Endothelial cell of umbilical vein (primary cell): ENCODE measurements at regions not wholly inside any gene's neighbourhood (a gene's known extent, or its start where the extent isn't known, plus 50 kb on each side); places are given as distances from the start of the nearest gene placed in this dataset.
"Not testable (repeated sequence)": the region's sequence is repeated elsewhere in the genome, so short reads cannot be mapped to it uniquely, and the experiment has no call there.

ENCODE experiments used
- BruUV-seq: library from RNA; stranded (reverse); fragments of 400-500 nt; replicated peaks from 2 replicates; lab custom pipeline; 2021; lab: Mats Ljungman, UMichigan
- CTCF ChIA-PET: fragments of 300-600, 350-600 bp; sonication (Branson Sonifier 250); formaldehyde crosslinking; loops from one replicate; lab custom pipeline; 2021; ENCODE audit warnings: antibody characterized with exemption, inconsistent platforms; lab: Charles Lee
- POLR2A ChIA-PET: fragments of 300-600, 350-600 bp; sonication (Branson Sonifier 250); formaldehyde crosslinking; loops from one replicate; lab custom pipeline; 2021; ENCODE audit warnings: antibody characterized with exemption, inconsistent platforms; lab: Charles Lee
- DNase-seq: peaks from one replicate; pipeline ENCODE4 v3.0.0-alpha.2; 2011; ENCODE audit warnings: low read depth, low spot score
- FAIRE-seq: peaks from 2 replicates; lab custom pipeline; 2011; peaks lifted over from hg19 to GRCh38; lab: Jason Lieb, UNC
- H2AFZ ChIP-seq: 2 replicates; pipeline ENCODE4 v1.6.0; 2012; ENCODE audit warnings: low read depth, low read length, control low read depth, inconsistent platforms
- H3K27ac ChIP-seq: 2 replicates; pipeline ENCODE4 v1.5.1; 2011; ENCODE audit warnings: low read depth, mild to moderate bottlenecking, control low read depth, low read length, moderate library complexity; ENCODE audit not compliant: insufficient read depth
- H3K27me3 ChIP-seq, 2 experiments: 2 replicates each; pipeline versions ENCODE4 v1.6.0 to v1.6.1; 2011; ENCODE audit warnings: low read length in 2 of 2, mixed read lengths in 1 of 2; ENCODE audit not compliant: control insufficient read depth in 2 of 2, insufficient read depth in 2 of 2
- H3K36me3 ChIP-seq, 2 experiments: 2 replicates in 1 of 2; 3 replicates in 1 of 2; pipeline ENCODE4 v1.5.1; 2011; ENCODE audit warnings: low read length in 2 of 2, mild to moderate bottlenecking in 1 of 2, moderate library complexity in 1 of 2; ENCODE audit not compliant: control insufficient read depth in 2 of 2, insufficient read depth in 2 of 2; ENCODE audit errors: extremely low read depth in 1 of 2
- H3K4me1 ChIP-seq: 3 replicates; pipeline ENCODE4 v1.5.1; 2011; ENCODE audit warnings: mild to moderate bottlenecking, low read length; ENCODE audit not compliant: control insufficient read depth, insufficient read depth; ENCODE audit errors: extremely low read depth
- H3K4me2 ChIP-seq: 2 replicates; pipeline ENCODE4 v1.6.1; 2011; ENCODE audit warnings: low read length, control low read depth, mixed read lengths; ENCODE audit not compliant: insufficient read depth
- H3K4me3 ChIP-seq, 3 experiments: fragments of 200-600 bp in 1 of 3; sonication (generic), shearing (Covaris generic) in 1 of 3; replicated peaks in 1 of 3; 2 replicates each; pipeline ENCODE4 v1.5.1; 2011 to 2016; ENCODE audit warnings: control low read depth in 3 of 3, low read length in 3 of 3, mild to moderate bottlenecking in 2 of 3, inconsistent platforms in 1 of 3, low read depth in 1 of 3, moderate library complexity in 1 of 3; ENCODE audit not compliant: insufficient read depth in 1 of 3
- H3K79me2 ChIP-seq: 2 replicates; pipeline ENCODE4 v1.6.0; 2012; ENCODE audit warnings: low read length, inconsistent platforms; ENCODE audit not compliant: control insufficient read depth, insufficient read depth
- H3K9ac ChIP-seq: replicated peaks from 2 replicates; pipeline ENCODE3; 2011; ENCODE audit warnings: low read length, control low read depth; ENCODE audit not compliant: insufficient read depth; ENCODE audit errors: extremely low read depth
- H3K9me1 ChIP-seq: replicated peaks from 3 replicates; pipeline ENCODE4 v1.6.0; 2011; ENCODE audit warnings: mild to moderate bottlenecking, low read length; ENCODE audit not compliant: control insufficient read depth, insufficient read depth; ENCODE audit errors: extremely low read depth
- H3K9me3 ChIP-seq: replicated peaks from 2 replicates; pipeline ENCODE4 v1.5.1; 2012; ENCODE audit warnings: low read length, inconsistent platforms; ENCODE audit not compliant: control insufficient read depth, insufficient read depth
- H4K20me1 ChIP-seq: replicated peaks from 2 replicates; pipeline ENCODE3; 2011; ENCODE audit warnings: mild to moderate bottlenecking, low read length; ENCODE audit not compliant: control insufficient read depth, insufficient read depth; ENCODE audit errors: extremely low read depth
- EZH2 ChIP-seq: IDR thresholded peaks from 2 replicates; pipeline ENCODE4 v1.6.1; 2012; ENCODE audit warnings: borderline replicate concordance, low read depth, mild to moderate bottlenecking, moderate library complexity, low read length, inconsistent platforms; ENCODE audit not compliant: severe bottlenecking
- FOS ChIP-seq: IDR thresholded peaks from 2 replicates; pipeline ENCODE4 v1.6.1; 2011; ENCODE audit warnings: mild to moderate bottlenecking, low read length, moderate library complexity, borderline replicate concordance; ENCODE audit not compliant: insufficient read depth
- GATA2 ChIP-seq: IDR thresholded peaks from 2 replicates; pipeline ENCODE4 v1.7.0; 2011; ENCODE audit warnings: low read depth, mild to moderate bottlenecking, moderate library complexity, mixed read lengths, low read length; ENCODE audit not compliant: insufficient read length, insufficient read depth
- JUN ChIP-seq: IDR thresholded peaks from 2 replicates; pipeline ENCODE4 v1.6.1; 2011; ENCODE audit warnings: borderline replicate concordance, low read depth; ENCODE audit not compliant: insufficient read length, insufficient read depth
- MYC ChIP-seq: IDR thresholded peaks from one replicate; pipeline ENCODE4 v1.6.1; 2011; ENCODE audit warnings: mild to moderate bottlenecking, low read depth, low read length
- POLR2A ChIP-seq: IDR thresholded peaks from 2 replicates; pipeline ENCODE4 v1.6.1; 2012; ENCODE audit warnings: low read depth, mild to moderate bottlenecking, control low read depth, low read length
- POLR2AphosphoS5 ChIP-seq: IDR thresholded peaks from 2 replicates; pipeline ENCODE4 v1.6.1; 2012; ENCODE audit warnings: low read depth, mild to moderate bottlenecking, control low read depth, low read length, moderate library complexity; ENCODE audit not compliant: insufficient read depth
- dilution Hi-C: fragments of 300-500 bp; cut with MboI; formaldehyde crosslinking; loops from one replicate; pipeline ENCODE4 v1.15.0; 2019; ENCODE audit warnings: low sequenced_read_pairs; ENCODE audit not compliant: extremely low pct_ligation_motif_present
- intact Hi-C: fragments of 100-400 bp; cut with micrococcal nuclease; formaldehyde crosslinking; loops from one replicate; pipeline ENCODE4 v1.10.0; 2022
- TF ChIP-seq, protein P1 (sequence below): IDR thresholded peaks from 2 replicates; pipeline ENCODE4 v1.6.1; 2011; ENCODE audit not compliant: insufficient read depth, insufficient read length
- TF ChIP-seq, protein P2 (sequence below), 2 donors: IDR thresholded peaks; 1 replicate in 1 of 2; 2 replicates in 1 of 2; pipeline ENCODE4 v1.5.1; 2011; ENCODE audit warnings: low read length in 2 of 2, mild to moderate bottlenecking in 2 of 2, moderate library complexity in 2 of 2, control low read depth in 1 of 2, inconsistent platforms in 1 of 2, low read depth in 1 of 2; ENCODE audit not compliant: insufficient read depth in 1 of 2; ENCODE audit errors: extremely low read depth in 1 of 2

- dilution Hi-C loops (no loop called here), intact Hi-C loops (no loop called here)
- DNase-seq: no peak
- Histone ChIP-seq H3K27ac (no peak overlapping the region), H3K4me1 (peaks cover 10% of the 10 kb centered on the region), H3K9me3 (no peaks in the 10 kb centered on the region), H3K36me3 (no peaks in the 10 kb centered on the region), H4K20me1 (no peaks in the 10 kb centered on the region), H3K4me2 (no peak overlapping the region), H3K4me3 (no peak overlapping the region), H2AFZ (no peak overlapping the region), H3K9me1 (no peaks in the 10 kb centered on the region), H3K9ac (no peak overlapping the region), H3K27me3 (no peaks in the 10 kb centered on the region), H3K79me2 (no peaks in the 10 kb centered on the region)
- BruUV-seq: no TSS peak
- FAIRE-seq: no peak
- CTCF ChIA-PET: no interaction called here
- POLR2A ChIA-PET: no interaction called here
- TF ChIP-seq MYC: no peak
Measured at GRCh38 chr7:84900215-84900614, 286.6 kb downstream of the SEMA3D start.

GRCh38 chr7:84895563-84895962 lies 291.3 kb downstream of the SEMA3D start:
- no peak for FAIRE-seq

DNA sequence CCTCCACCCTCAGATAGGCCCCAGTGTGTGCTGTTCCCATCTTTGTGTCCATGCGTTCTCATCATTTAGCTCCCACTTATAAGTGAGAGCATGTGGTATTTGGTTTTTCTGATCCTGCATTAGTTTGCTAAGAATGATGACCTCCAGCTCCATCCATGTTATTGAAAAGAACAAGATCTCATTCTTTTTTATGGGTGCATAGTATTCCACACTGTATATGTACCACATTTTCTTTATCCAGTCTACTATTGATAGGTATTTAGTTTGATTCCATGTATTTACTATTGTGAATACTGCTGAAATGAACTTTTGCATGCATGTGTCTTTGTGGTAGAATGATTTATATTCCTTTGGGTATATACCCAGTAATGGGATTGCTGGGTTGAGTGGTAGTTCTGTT lies 303.3 kb downstream of the SEMA3D start:
- H3K4me1 ChIP-seq, intact Hi-C loops, H3K36me3 ChIP-seq, FAIRE-seq, POLR2A ChIA-PET, CTCF ChIA-PET, dilution Hi-C loops, H3K9me3 ChIP-seq, H3K4me3 ChIP-seq, H3K9me1 ChIP-seq, DNase-seq, H3K4me2 ChIP-seq, H4K20me1 ChIP-seq, H3K27me3 ChIP-seq, H3K9ac ChIP-seq, BruUV-seq, H2AFZ ChIP-seq, H3K79me2 ChIP-seq, H3K27ac ChIP-seq: not testable (repeated sequence)

More at GRCh38 chr7:84895563-84895962, 291.3 kb downstream of the SEMA3D start:
- no peaks in the 10 kb centered on the region for H4K20me1 ChIP-seq
- H2AFZ ChIP-seq: no peak overlapping the region
- TF ChIP-seq GATA2: no peak
- TF ChIP-seq, protein P1, sequence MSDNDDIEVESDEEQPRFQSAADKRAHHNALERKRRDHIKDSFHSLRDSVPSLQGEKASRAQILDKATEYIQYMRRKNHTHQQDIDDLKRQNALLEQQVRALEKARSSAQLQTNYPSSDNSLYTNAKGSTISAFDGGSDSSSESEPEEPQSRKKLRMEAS: no peak
- no peak for TF ChIP-seq EZH2
- TF ChIP-seq POLR2A: no peak
- TF ChIP-seq MYC: no peak
- TF ChIP-seq, protein P2, sequence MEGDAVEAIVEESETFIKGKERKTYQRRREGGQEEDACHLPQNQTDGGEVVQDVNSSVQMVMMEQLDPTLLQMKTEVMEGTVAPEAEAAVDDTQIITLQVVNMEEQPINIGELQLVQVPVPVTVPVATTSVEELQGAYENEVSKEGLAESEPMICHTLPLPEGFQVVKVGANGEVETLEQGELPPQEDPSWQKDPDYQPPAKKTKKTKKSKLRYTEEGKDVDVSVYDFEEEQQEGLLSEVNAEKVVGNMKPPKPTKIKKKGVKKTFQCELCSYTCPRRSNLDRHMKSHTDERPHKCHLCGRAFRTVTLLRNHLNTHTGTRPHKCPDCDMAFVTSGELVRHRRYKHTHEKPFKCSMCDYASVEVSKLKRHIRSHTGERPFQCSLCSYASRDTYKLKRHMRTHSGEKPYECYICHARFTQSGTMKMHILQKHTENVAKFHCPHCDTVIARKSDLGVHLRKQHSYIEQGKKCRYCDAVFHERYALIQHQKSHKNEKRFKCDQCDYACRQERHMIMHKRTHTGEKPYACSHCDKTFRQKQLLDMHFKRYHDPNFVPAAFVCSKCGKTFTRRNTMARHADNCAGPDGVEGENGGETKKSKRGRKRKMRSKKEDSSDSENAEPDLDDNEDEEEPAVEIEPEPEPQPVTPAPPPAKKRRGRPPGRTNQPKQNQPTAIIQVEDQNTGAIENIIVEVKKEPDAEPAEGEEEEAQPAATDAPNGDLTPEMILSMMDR (IDR thresholded peaks at IDR 0.05; ENCODE audit: extremely low read depth in 1 of 2, insufficient read depth in 1 of 2, low read depth in 1 of 2, low read length in 2 of 2): no peak
- TF ChIP-seq POLR2AphosphoS5: no peak
- TF ChIP-seq JUN: no peak
- no peak for TF ChIP-seq FOS
- dilution Hi-C loops: no loop called here
- no peak overlapping the region for H3K4me3 ChIP-seq
- H3K36me3 ChIP-seq: no peaks in the 10 kb centered on the region
- H3K9ac ChIP-seq: no peak overlapping the region
- no peak for DNase-seq
- no peak overlapping the region for H3K4me2 ChIP-seq
- no peak overlapping the region for H3K27ac ChIP-seq
- no peaks in the 10 kb centered on the region for H3K9me3 ChIP-seq
- intact Hi-C loops: no loop called here
- BruUV-seq: no TSS peak
- ChIA-PET POLR2A (no interaction called here), CTCF (no interaction called here)
- H3K4me1 ChIP-seq: no peaks in the 10 kb centered on the region
- no peaks in the 10 kb centered on the region for H3K79me2 ChIP-seq
- no peaks in the 10 kb centered on the region for H3K27me3 ChIP-seq
- H3K9me1 ChIP-seq: no peaks in the 10 kb centered on the region
